Fibroblast of upper back skin (primary cell): ENCODE measurements at regions not wholly inside any gene's neighbourhood (a gene's known extent, or its start where the extent isn't known, plus 50 kb on each side); places are given as distances from the start of the nearest gene placed in this dataset.
A peak's percentile ranks its signal among the peaks of the same experiment; 100 is the strongest.
"Not testable (repeated sequence)": the region's sequence is repeated elsewhere in the genome, so short reads cannot be mapped to it uniquely, and the experiment has no call there.

Experiments used
- DNase-seq: peaks from one replicate; pipeline ENCODE4 v3.0.0-alpha.2; 2013

- DNase-seq: no peak
Observed at GRCh38 chr2:238502088-238502810, 75.5 kb downstream of the ASB1 start.

- DNase-seq: no peak
Observed at GRCh38 chr2:238502956-238503791, 76.4 kb downstream of the ASB1 start.

GRCh38 chr2:238504181-238504931, 77.6 kb downstream of the ASB1 start:
- no peak for DNase-seq

GRCh38 chr2:238505119-238505891, 78.6 kb downstream of the ASB1 start:
- no peak for DNase-seq

GRCh38 chr2:238505892-238506280, 79.2 kb downstream of the ASB1 start:
- DNase-seq: no peak

- DNase-seq: no peak
Observed at GRCh38 chr2:238506371-238507068, 79.8 kb downstream of the ASB1 start.

- DNase-seq: no peak
Observed at GRCh38 chr2:238507836-238508235, 81.1 kb downstream of the ASB1 start.

- peak; percentile 61 for DNase-seq
Observed at GRCh38 chr2:238509151-238509835, 82.6 kb downstream of the ASB1 start.

GRCh38 chr2:238509903-238510302, 83.2 kb downstream of the ASB1 start:
- DNase-seq: no peak

- DNase-seq: no peak
Observed at GRCh38 chr2:238510911-238511613, 84.3 kb downstream of the ASB1 start.

- DNase-seq: no peak
Observed at GRCh38 chr2:238511614-238511950, 84.9 kb downstream of the ASB1 start.

- no peak for DNase-seq
Observed at GRCh38 chr2:238512247-238512867, 85.6 kb downstream of the ASB1 start.

- peak; percentile 54 for DNase-seq
Observed at GRCh38 chr2:238513346-238513745, 86.6 kb downstream of the ASB1 start.

GRCh38 chr2:238514024-238514423, 87.3 kb downstream of the ASB1 start:
- DNase-seq: not testable (repeated sequence)

GRCh38 chr2:238515377-238515776, 88.7 kb downstream of the ASB1 start:
- peak; percentile 68 for DNase-seq

- DNase-seq: no peak
Observed at GRCh38 chr2:238517209-238517608, 90.5 kb downstream of the ASB1 start.

GRCh38 chr2:238518172-238518820, 91.6 kb downstream of the ASB1 start:
- DNase-seq: peak; percentile 93

- DNase-seq: no peak
Observed at GRCh38 chr2:238518821-238519186, 92.1 kb downstream of the ASB1 start.

- no peak for DNase-seq
Observed at GRCh38 chr2:238520359-238520886, 93.7 kb downstream of the ASB1 start.

- DNase-seq: no peak
Observed at GRCh38 chr2:238521002-238521401, 94.3 kb downstream of the ASB1 start.
